H1 (cell line): ENCODE measurements at regions not wholly inside any gene's neighbourhood (a gene's known extent, or its start where the extent isn't known, plus 50 kb on each side); places are given as distances from the start of the nearest gene placed in this dataset.

Experiments used
- CTCF ChIA-PET: fragments of 300-600 bp; sonication (Branson Sonifier 250); formaldehyde crosslinking; loops from one replicate; lab custom pipeline; 2021; ENCODE audit not compliant: partially characterized antibody; lab: Charles Lee
- POLR2A ChIA-PET: fragments of 300-600 bp; sonication (Branson Sonifier 250); formaldehyde crosslinking; loops from one replicate; lab custom pipeline; 2021; ENCODE audit warnings: inconsistent platforms; ENCODE audit not compliant: partially characterized antibody; lab: Charles Lee
- DNase-seq, 2 experiments: peaks; one replicate each; pipeline versions ENCODE4 v3.0.0 to v3.0.0-alpha.2; 2010 to 2022; ENCODE audit warnings: low spot score in 2 of 2, low read depth in 1 of 2, mixed read lengths in 1 of 2
- FAIRE-seq: peaks from 2 replicates; lab custom pipeline; 2011; peaks lifted over from hg19 to GRCh38; lab: Jason Lieb, UNC
- H2AFZ ChIP-seq: 2 replicates; pipeline ENCODE4 v1.8.1; 2012; ENCODE audit warnings: low read length, inconsistent platforms
- H2AK5ac ChIP-seq: 2 replicates; pipeline ENCODE4 v1.6.1; 2013; ENCODE audit warnings: low read depth, low read length
- H2BK120ac ChIP-seq: replicated peaks from 2 replicates; pipeline ENCODE3; 2013; ENCODE audit warnings: low read depth, low read length, inconsistent platforms
- H2BK12ac ChIP-seq: 2 replicates; pipeline ENCODE4 v1.6.1; 2013; ENCODE audit warnings: low read depth, low read length
- H2BK15ac ChIP-seq: 2 replicates; pipeline ENCODE4 v1.6.1; 2013; ENCODE audit warnings: low read length
- H2BK20ac ChIP-seq: 2 replicates; pipeline ENCODE4 v1.6.1; 2013; ENCODE audit warnings: low read length
- H2BK5ac ChIP-seq: 2 replicates; pipeline ENCODE4 v1.6.1; 2013; ENCODE audit warnings: low read depth, low read length
- H3K14ac ChIP-seq: 2 replicates; pipeline ENCODE4 v1.6.1; 2013; ENCODE audit warnings: inconsistent platforms; ENCODE audit not compliant: insufficient read length
- H3K18ac ChIP-seq: 2 replicates; pipeline ENCODE4 v1.6.1; 2013; ENCODE audit warnings: low read length; ENCODE audit errors: extremely low read depth
- H3K23ac ChIP-seq: 2 replicates; pipeline ENCODE4 v1.6.1; 2013; ENCODE audit warnings: inconsistent platforms; ENCODE audit not compliant: insufficient read length
- H3K23me2 ChIP-seq: 2 replicates; pipeline ENCODE4 v1.6.1; 2013; ENCODE audit warnings: low read depth, low read length
- H3K27ac ChIP-seq: 2 replicates; pipeline ENCODE4 v1.6.1; 2011; ENCODE audit warnings: low read depth, low read length, inconsistent platforms
- H3K27me3 ChIP-seq, 4 experiments: replicated peaks in 1 of 4; 1 replicate in 1 of 4; 2 replicates in 3 of 4; pipeline versions ENCODE4 v1.6.1 to v1.8.1; 2011 to 2013; ENCODE audit warnings: low read length in 3 of 4, mild to moderate bottlenecking in 3 of 4, inconsistent platforms in 2 of 4, mixed read lengths in 2 of 4, moderate library complexity in 1 of 4; ENCODE audit not compliant: control insufficient read depth in 3 of 4, insufficient read depth in 3 of 4; ENCODE audit errors: extremely low read depth in 1 of 4
- H3K36me3 ChIP-seq, 4 experiments: 2 replicates each; pipeline versions ENCODE4 v1.6.1 to v1.8.1; 2011 to 2013; ENCODE audit warnings: mild to moderate bottlenecking in 4 of 4, low read length in 3 of 4, moderate library complexity in 2 of 4, control low read depth in 1 of 4, inconsistent platforms in 1 of 4; ENCODE audit not compliant: insufficient read depth in 4 of 4, control insufficient read depth in 2 of 4
- H3K4ac ChIP-seq: replicated peaks from 2 replicates; pipeline ENCODE3; 2013; ENCODE audit warnings: low read length, low read depth, mixed read lengths, inconsistent platforms; ENCODE audit not compliant: insufficient read length
- H3K4me1 ChIP-seq, 4 experiments: replicated peaks in 1 of 4; 1 replicate in 1 of 4; 2 replicates in 3 of 4; pipeline versions ENCODE4 v1.6.1 to v1.8.1; 2011 to 2013; ENCODE audit warnings: low read length in 3 of 4, inconsistent platforms in 2 of 4, mixed read lengths in 1 of 4; ENCODE audit not compliant: insufficient read depth in 4 of 4, control insufficient read depth in 3 of 4
- H3K4me2 ChIP-seq, 2 experiments: 2 replicates each; pipeline versions ENCODE4 v1.6.1 to v1.8.1; 2011 to 2013; ENCODE audit warnings: low read depth in 2 of 2, low read length in 2 of 2, control low read depth in 1 of 2, inconsistent platforms in 1 of 2, mild to moderate bottlenecking in 1 of 2; ENCODE audit not compliant: insufficient read depth in 1 of 2
- H3K4me3 ChIP-seq, 4 experiments: fragments of 200-600, 300-600 bp in 1 of 4; sonication (generic), shearing (Covaris generic), sonication (Bioruptor Twin) in 1 of 4; 2 replicates each; pipeline versions ENCODE4 v1.5.1 to v1.8.1; 2011 to 2016; ENCODE audit warnings: low read length in 4 of 4, low read depth in 3 of 4, control low read depth in 2 of 4, inconsistent platforms in 2 of 4, mild to moderate bottlenecking in 2 of 4, mixed read lengths in 1 of 4, moderate library complexity in 1 of 4; ENCODE audit not compliant: insufficient read depth in 2 of 4; ENCODE audit errors: extremely low read depth in 1 of 4
- H3K56ac ChIP-seq: replicated peaks from 2 replicates; pipeline ENCODE3; 2013; ENCODE audit warnings: low read depth, mild to moderate bottlenecking, mixed read lengths, low read length, inconsistent platforms; ENCODE audit not compliant: insufficient read length
- H3K79me1 ChIP-seq: 2 replicates; pipeline ENCODE4 v1.6.1; 2013; ENCODE audit warnings: low read depth, low read length, control low read depth
- H3K79me2 ChIP-seq, 2 experiments: 2 replicates each; pipeline versions ENCODE4 v1.6.1 to v1.8.1; 2012 to 2013; ENCODE audit warnings: low read length in 2 of 2, mild to moderate bottlenecking in 2 of 2, inconsistent platforms in 1 of 2; ENCODE audit not compliant: insufficient read depth in 2 of 2, control insufficient read depth in 1 of 2
- H3K9ac ChIP-seq, 4 experiments: replicated peaks in 1 of 4; 1 replicate in 1 of 4; 2 replicates in 3 of 4; pipeline versions ENCODE4 v1.6.1 to v1.8.1; 2011 to 2013; ENCODE audit warnings: low read depth in 3 of 4, low read length in 3 of 4, control low read depth in 2 of 4, mild to moderate bottlenecking in 2 of 4, moderate library complexity in 2 of 4, inconsistent platforms in 1 of 4; ENCODE audit errors: extremely low read depth in 1 of 4
- H3K9me3 ChIP-seq, 2 experiments: 2 replicates each; pipeline versions ENCODE4 v1.6.1 to v1.8.1; 2012 to 2013; ENCODE audit warnings: mild to moderate bottlenecking in 2 of 2, moderate library complexity in 2 of 2, control low read depth in 1 of 2, inconsistent platforms in 1 of 2, low read depth in 1 of 2, low read length in 1 of 2, mixed read lengths in 1 of 2; ENCODE audit not compliant: insufficient read depth in 2 of 2
- H4K20me1 ChIP-seq, 2 experiments: replicated peaks in 1 of 2; 2 replicates each; pipeline versions ENCODE3 to v1.8.1; 2011 to 2013; ENCODE audit warnings: inconsistent platforms in 2 of 2, low read length in 2 of 2, mild to moderate bottlenecking in 1 of 2; ENCODE audit not compliant: insufficient read depth in 2 of 2, control insufficient read depth in 1 of 2
- H4K5ac ChIP-seq: 2 replicates; pipeline ENCODE4 v1.6.1; 2013; ENCODE audit warnings: low read length, low read depth, mixed read lengths, inconsistent platforms; ENCODE audit not compliant: insufficient read length
- H4K8ac ChIP-seq: 2 replicates; pipeline ENCODE4 v1.8.0; 2013; ENCODE audit warnings: mild to moderate bottlenecking, moderate library complexity, low read length, inconsistent platforms; ENCODE audit not compliant: insufficient read depth; ENCODE audit errors: extremely low read depth
- H4K91ac ChIP-seq: replicated peaks from 2 replicates; pipeline ENCODE3; 2013; ENCODE audit warnings: low read length, mixed read lengths, inconsistent platforms; ENCODE audit not compliant: insufficient read length
- CBX5 ChIP-seq: fragments of 300-800, 300-1000 bp; sonication (generic); IDR thresholded peaks from 2 replicates; pipeline ENCODE4 v1.7.1; 2016; ENCODE audit warnings: antibody characterized with exemption, low read length, low read depth
- FOSL1 ChIP-seq: IDR thresholded peaks from 2 replicates; pipeline ENCODE4 v1.6.1; 2011; ENCODE audit warnings: mild to moderate bottlenecking, low read depth, low read length, moderate library complexity; ENCODE audit not compliant: insufficient read depth
- HDAC6 ChIP-seq: IDR thresholded peaks from one replicate; pipeline ENCODE4 v1.7.1; 2012; ENCODE audit warnings: low read depth, mild to moderate bottlenecking, inconsistent platforms, low read length, moderate library complexity
- JUND ChIP-seq: IDR thresholded peaks from 2 replicates; pipeline ENCODE4 v1.6.1; 2011; ENCODE audit warnings: mild to moderate bottlenecking, improper control_type of control experiment, low read length
- KDM1A ChIP-seq: fragments of 200-600, 300-600 bp; sonication (generic); IDR thresholded peaks from 2 replicates; pipeline ENCODE4 v1.7.1; 2016; ENCODE audit warnings: mild to moderate bottlenecking, low read length, borderline replicate concordance
- POU5F1 ChIP-seq: IDR thresholded peaks from 2 replicates; pipeline ENCODE4 v1.6.1; 2011; ENCODE audit warnings: low read depth, mild to moderate bottlenecking, low read length, moderate library complexity
- RXRA ChIP-seq: IDR thresholded peaks from 2 replicates; pipeline ENCODE4 v1.6.1; 2011; ENCODE audit warnings: low read depth, mild to moderate bottlenecking, low read length, moderate library complexity; ENCODE audit not compliant: insufficient read depth
- SIX5 ChIP-seq: IDR thresholded peaks from 2 replicates; pipeline ENCODE4 v1.6.1; 2011; ENCODE audit warnings: mild to moderate bottlenecking, low read depth, low read length
- SP4 ChIP-seq: IDR thresholded peaks from 2 replicates; pipeline ENCODE4 v1.6.1; 2012; ENCODE audit warnings: low read length, inconsistent platforms
- TAF1 ChIP-seq: IDR thresholded peaks from 2 replicates; pipeline ENCODE4 v1.6.1; 2011; ENCODE audit warnings: mild to moderate bottlenecking, low read depth, low read length
- WGBS, 2 experiments: shearing (Covaris generic) in 1 of 2; methylation state at CpG; one replicate each; pipeline versions ENCODE4 v1.1.6 to v1.1.7; 2013 to 2015; ENCODE audit warnings: low lambda C conversion rate in 2 of 2, mixed read lengths in 2 of 2, inconsistent platforms in 1 of 2, low coverage in 1 of 2, missing lambda C conversion rate in 1 of 2; ENCODE audit not compliant: insufficient replicate concordance in 2 of 2, insufficient coverage in 1 of 2, insufficient read length in 1 of 2; ENCODE audit errors: extremely low coverage in 1 of 2, missing lambda C conversion rate in 1 of 2; 5-methylcytosine and 5-hydroxymethylcytosine counted together

GRCh38 chr9:22392523-22392922 is 54.1 kb upstream of the DMRTA1 start:
- Histone ChIP-seq H2AK5ac (no peak overlapping the region), H2AFZ (no peak overlapping the region), H3K23ac (no peak overlapping the region), H3K23me2 (no peaks in the 10 kb centered on the region), H3K9me3 (no peaks in the 10 kb centered on the region), H3K4ac (no peak overlapping the region), H3K14ac (no peak overlapping the region), H3K36me3 (no peaks in the 10 kb centered on the region), H4K20me1 (no peaks in the 10 kb centered on the region), H4K91ac (no peak overlapping the region), H2BK20ac (no peak overlapping the region), H3K27me3 (no peaks in the 10 kb centered on the region), H3K4me1 (no peaks in the 10 kb centered on the region), H2BK5ac (no peak overlapping the region), H2BK15ac (no peak overlapping the region), H3K27ac (no peak overlapping the region), H2BK12ac (no peak overlapping the region), H3K56ac (no peak overlapping the region), H2BK120ac (no peak overlapping the region), H4K5ac (no peak overlapping the region), H3K79me1 (no peaks in the 10 kb centered on the region), H4K8ac (no peak overlapping the region), H3K4me2 (no peak overlapping the region), H3K79me2 (no peaks in the 10 kb centered on the region), H3K9ac (no peak overlapping the region), H3K4me3 (no peak overlapping the region), H3K18ac (no peak overlapping the region)
- DNase-seq, result no peak
- TF ChIP-seq RXRA (no peak), JUND (no peak), SIX5 (no peak), POU5F1 (no peak), KDM1A (no peak), SP4 (no peak), TAF1 (no peak), CBX5 (no peak), HDAC6 (no peak), FOSL1 (no peak)
- POLR2A ChIA-PET, result no interaction called here
- CTCF ChIA-PET, result interaction anchor here (0.7 kb wide), 1 partner anchor 615 kb away, joined by 3 read pairs; no protein-coding TSS in a partner anchor
- 90% methylated on average over 3 of the region's 3 CpGs; no CpG with 5 or more reads in 1 of the 2 experiments for WGBS, 2 experiments
- FAIRE-seq, result no peak
